LHCN-M2 (cell line): ENCODE measurements at regions not wholly inside any gene's neighbourhood (a gene's known extent, or its start where the extent isn't known, plus 50 kb on each side); places are given as distances from the start of the nearest gene placed in this dataset.
A peak's percentile ranks its signal among the peaks of the same experiment; 100 is the strongest.
"Not testable (repeated sequence)": the region's sequence is repeated elsewhere in the genome, so short reads cannot be mapped to it uniquely, and the experiment has no call there.

Experiments
- DNase-seq: peaks from one replicate; pipeline ENCODE4 v3.0.0-alpha.2; 2012; ENCODE audit warnings: low read depth

DNA sequence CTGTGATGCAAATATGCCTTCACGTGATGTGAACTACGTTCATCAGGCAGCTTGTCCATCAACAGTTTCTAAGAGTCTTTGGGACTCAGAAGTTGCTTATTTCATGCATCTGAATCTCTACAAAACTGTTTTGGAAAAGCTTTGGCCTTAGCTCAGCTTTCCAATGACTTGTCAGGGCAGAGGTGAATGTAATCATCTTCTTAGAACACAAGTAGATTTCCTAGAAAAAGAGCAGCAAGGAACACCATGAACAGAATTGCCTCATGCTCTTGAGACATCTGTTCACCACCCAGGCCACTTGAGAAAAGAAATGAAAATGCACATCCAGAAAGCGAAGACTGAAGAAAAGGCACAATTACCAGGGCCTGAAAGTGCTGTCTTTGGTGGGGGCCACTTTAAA is 105.8 kb upstream of the PDHA1 start:
- no peak for DNase-seq

DNA sequence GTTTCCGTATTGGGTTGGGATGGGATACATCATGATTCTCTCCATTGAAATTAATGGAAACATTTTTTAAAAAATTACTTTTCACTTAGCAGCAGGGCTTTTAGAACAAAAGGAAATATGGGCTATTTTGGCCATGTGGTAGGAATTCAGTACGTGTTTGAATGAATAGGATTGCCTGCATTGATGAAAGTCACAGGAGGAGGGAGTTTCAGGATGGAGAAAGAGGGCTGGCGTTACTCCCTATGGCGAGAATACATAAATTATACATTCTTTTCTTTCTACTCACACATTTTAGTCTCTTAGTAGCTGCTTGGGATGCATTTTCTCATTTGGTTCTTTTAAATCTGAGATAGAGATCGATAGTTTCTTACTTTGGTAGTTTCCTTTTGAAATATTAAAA is 100.3 kb upstream of the PDHA1 start:
- DNase-seq, result no peak

DNA sequence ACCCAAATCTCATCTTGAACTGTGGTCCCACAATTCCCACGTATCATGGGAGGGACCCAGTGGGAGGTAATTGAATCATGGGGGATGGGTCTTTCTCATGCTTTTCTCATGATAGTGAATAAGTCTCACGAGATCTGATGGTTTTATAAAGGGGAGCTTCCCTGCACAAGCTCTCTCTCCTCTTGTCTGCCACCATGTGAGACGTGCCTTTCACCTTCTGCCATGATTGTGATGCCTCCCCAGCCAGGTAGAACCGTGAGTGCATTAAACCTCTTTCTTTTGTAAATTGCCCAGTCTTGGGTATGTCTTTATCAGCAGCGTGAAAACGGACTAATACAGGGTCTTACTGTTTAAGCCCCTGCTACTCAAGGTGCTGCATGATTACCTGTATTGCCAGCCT is 98.8 kb upstream of the PDHA1 start:
- not testable (repeated sequence) for DNase-seq

DNA sequence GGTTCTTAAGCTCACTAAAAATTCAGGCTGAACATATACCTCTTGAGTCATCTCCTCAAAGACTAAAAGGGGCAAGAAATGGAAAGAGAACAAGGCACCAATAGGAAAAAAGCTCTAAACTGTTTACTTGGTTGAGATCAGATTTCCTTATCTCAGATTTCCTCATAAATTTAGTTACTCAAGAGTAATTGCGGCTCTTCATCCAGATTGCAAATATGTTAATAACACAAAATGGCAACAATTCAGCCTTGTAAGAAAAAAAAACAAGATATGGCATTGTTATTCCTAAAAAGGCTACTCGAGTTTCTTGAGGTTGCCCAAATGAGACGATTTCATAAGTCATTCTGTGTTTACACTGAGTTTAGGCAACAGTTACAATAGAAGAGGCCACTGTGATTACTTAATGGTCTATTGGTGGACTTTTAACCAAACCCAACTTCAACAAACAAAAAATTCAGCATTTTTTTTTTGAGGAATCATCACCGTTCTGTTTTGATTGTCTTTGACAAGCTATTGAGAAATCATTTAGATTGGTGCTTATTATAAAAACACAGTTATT is 97.9 kb upstream of the PDHA1 start:
- peak; percentile 0 for DNase-seq

DNA sequence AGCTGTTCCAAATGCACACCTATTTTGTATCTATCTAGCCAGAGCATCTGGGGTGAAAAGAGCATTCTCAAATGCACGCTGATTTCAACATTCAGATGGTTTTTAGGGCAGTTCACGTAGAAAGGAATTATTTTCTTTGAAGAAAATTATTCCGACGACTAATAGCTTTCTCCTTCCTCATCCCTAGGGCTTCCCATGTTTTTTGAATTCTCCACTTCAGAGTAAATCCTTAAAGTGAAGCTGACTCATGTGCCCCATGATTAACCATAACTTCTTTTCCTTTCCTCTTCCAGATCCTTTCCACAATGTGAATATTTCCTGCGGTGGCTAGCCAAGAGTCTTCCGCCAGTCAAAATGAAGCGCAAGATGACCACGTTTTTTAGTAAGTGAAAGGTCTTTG is 86.7 kb upstream of the PDHA1 start:
- no peak for DNase-seq

DNA sequence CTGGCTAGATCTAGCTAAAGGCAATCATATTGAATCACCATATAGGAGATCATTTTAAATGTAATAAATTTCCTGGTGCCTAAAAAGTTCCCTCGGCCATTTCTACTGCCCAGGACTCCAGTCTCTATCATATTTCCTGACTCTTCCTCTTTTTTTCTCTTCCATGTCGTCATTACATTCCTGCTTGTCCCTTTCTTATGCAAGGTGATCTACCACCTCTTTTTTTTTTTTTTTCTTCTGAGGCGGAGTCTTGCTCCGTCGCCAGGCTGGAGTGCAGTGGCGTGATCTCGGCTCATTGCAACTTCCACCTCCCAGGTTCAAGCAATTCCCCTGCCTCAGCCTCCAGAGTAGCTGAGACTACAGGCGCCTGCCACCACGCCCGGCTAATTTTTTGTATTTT is 82.7 kb upstream of the PDHA1 start:
- not testable (repeated sequence) for DNase-seq

DNA sequence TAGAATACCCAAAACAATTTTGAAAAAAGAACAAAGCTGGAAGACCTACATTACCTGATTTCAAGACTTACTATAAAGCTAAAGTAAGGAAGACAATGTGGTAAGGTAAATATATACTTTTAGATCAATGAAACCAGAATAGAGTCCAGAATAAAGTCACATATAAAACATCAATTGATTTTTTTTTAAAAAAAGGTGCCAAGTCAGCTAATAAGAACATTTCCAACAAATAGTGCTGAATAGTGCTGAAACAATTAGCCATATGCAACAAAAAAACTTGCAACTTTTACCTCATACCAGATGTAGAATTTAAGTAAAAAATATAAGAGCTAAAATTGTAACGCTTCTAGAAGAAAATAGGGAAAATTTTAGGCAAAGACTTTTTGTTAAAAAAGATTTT is 73.0 kb upstream of the PDHA1 start:
- no peak for DNase-seq

DNA sequence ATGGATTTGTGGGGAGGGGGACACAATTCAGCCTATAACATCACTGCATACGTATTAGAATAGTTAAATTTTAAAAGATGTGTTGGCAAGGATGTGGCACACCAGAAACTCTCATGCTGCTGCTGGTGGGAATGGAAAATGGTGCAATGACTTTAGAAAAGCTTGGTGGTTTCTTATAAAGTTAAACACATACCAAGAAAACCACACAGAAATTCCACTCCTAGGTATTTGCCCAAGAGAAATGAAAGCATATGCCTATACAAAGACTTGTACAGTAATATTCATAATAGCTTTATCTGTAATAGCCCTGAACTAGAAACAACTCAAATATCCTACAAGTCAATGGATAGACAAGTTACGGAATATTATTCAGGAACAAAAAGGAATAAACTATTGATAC is 71.3 kb upstream of the PDHA1 start:
- peak; percentile 1 for DNase-seq

DNA sequence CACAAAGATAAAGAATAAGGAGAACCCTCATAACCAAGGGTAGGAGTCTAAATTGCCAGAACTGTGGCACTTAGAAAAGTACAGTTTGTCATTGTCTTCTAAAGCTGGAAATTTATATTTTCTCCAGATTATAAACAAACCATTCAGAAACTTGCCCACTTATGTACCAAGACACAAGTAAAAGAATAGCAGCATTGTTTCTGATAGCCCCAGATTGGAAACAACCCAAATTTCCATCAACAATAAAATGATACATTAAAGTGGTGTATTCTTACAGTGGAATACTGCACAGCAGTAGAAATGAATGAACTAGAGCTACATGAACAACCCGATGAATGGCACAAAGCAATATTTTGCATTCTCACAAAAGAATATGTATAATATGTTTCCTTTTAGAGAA is 63.1 kb upstream of the PDHA1 start:
- no peak for DNase-seq

DNA sequence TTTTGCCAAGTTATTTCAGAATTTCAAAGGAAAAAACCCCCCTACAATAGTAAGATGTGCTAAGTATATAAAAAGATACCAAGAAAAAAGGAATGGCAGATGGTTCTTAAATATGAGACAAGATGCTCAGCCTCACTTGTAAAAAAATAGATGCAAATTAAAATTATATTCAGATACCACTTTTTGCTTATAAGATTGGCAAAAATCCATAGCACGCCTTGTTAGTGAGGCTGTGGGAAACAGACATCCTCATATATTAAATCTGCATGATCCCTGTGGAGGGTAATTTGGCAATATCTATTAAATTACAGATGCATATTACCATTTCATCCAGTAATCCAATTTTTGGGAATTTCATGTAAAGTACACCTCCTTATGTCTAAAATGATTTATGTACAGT is 62.5 kb upstream of the PDHA1 start:
- no peak for DNase-seq

DNA sequence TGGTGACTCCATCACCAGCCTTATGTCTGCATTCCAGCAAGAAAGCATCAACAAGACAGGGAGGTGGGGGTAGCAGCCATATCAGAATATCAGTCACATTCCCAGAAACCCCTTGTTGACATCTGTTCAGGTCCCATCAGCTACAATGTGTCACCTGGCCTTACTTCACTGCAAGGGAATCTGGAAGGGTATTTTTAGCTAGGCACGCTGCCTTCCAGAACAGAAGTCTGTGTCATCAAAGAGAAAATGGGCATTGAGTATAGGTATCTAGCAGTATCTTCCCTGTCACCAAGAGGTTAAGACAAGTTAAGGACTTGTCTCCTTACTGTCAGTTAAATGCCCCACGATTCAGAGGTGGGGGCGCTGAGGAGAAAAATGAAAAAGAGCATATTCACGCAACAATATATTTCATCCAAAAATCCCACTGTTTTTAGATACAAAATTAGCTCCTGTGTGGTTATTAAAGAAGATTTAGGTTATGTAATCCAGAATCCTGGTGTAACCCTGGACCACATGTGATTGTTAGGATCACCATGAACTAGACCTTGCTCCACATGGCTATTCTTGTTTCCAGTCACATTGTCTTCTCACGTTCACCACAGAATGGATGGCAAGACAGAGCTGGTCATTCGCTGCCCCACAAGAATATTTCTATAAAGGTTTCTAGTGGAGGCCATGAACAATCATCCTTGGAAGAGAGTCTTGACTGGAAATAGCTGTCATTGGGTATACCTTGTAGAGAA is 60.0 kb upstream of the PDHA1 start:
- DNase-seq, result no peak

DNA sequence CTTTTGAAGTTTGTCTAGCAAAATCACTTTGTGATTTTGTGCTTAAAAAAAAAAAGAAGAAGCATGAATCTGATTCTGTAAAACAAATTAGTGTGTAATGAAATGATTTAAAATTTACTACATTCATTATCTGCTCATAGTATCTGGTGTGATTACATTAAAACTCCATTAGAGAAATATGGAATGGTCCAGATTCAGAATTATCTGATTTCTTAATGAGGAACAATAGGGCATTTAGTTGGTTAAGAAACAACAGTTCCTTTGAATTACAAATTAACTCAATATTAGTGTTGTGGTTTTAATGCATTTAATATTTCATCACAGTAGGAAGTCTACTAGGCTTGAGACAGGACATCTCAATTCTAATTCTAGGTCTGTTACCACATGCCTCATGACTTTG is 57.9 kb upstream of the PDHA1 start:
- no peak for DNase-seq

DNA sequence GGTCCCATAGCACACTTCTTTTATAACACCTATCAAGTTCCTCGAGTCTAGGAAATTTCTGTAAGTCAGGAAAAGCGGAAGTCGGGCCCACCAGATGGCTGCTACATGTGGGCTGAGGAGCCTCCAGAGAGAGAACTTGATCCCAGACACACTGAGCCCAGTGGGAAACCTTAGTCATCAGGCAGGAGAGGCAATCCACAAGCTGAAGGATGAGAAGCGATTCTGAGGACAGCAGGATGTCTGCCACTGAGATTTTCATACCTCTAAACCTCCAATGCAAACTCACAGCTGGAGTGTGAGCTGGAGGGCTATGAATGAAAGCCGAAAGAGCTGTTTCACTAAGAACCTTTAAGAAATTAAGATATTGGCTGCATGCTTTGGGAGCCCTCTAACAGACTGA is 52.6 kb upstream of the PDHA1 start:
- DNase-seq, result no peak

DNA sequence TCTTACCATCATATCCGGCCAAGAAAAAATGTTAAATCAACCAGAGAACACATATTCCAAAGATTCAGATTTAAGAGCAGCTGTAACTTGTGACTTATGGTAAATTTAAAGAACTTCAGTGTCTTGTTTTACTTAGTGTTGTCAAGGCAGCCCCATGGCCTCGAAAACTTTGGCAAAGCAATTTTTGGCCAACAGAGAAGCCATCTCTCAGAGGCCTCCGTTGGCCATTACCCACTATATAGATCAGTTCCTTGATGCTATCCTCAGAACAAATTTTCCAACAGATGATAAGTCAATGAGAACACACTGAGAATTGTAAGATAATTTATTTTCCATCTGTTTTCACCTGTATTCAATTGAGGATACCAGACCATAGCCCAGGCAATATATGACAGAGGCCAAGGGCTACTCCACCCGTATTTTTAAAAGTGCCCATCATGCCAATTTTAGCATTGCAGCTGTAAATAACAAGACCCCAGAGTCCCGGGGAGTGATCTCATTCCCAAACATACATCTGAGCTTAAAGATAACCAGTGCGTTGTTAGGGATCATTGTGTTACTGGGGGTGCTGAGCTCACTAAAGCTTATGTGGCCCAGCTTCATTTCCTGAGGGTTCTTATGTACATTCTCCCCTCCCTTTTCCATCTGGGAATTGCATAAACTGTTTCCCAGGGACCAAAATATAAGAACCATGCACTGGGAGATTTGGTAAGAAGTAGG is 50.0 kb upstream of the PDHA1 start:
- DNase-seq, result no peak
